Mesothelial cell of epicardium (in vitro differentiated cells): ENCODE measurements at regions not wholly inside any gene's neighbourhood (a gene's known extent, or its start where the extent isn't known, plus 50 kb on each side); places are given as distances from the start of the nearest gene placed in this dataset.

Experiments
- DNase-seq, 2 experiments: peaks; one replicate each; pipeline ENCODE4 v3.0.0; 2021; ENCODE audit warnings: low spot score in 2 of 2; ENCODE audit not compliant: unreplicated experiment in 2 of 2
- H3K27ac Mint-ChIP-seq: 2 replicates; pipeline ENCODE4 v1.8.0; 2021; ENCODE audit warnings: mixed read lengths
- H3K27me3 Mint-ChIP-seq: 2 replicates; pipeline ENCODE4 v1.8.0; 2021; ENCODE audit warnings: low read depth, mixed read lengths
- H3K36me3 Mint-ChIP-seq: 2 replicates; pipeline ENCODE4 v1.8.0; 2021; ENCODE audit warnings: mixed read lengths
- H3K4me1 Mint-ChIP-seq: 2 replicates; pipeline ENCODE4 v1.8.0; 2021; ENCODE audit warnings: mixed read lengths
- H3K4me3 Mint-ChIP-seq: 2 replicates; pipeline ENCODE4 v1.8.0; 2021; ENCODE audit warnings: mild to moderate bottlenecking, moderate library complexity, mixed read lengths
- H3K9me3 Mint-ChIP-seq: 2 replicates; pipeline ENCODE4 v1.8.0; 2021; ENCODE audit warnings: mixed read lengths
- CTCF ChIP-seq: fragments of 200-600 bp; sonication (generic); IDR thresholded peaks from one replicate; pipeline ENCODE4 v1.5.0; 2021; ENCODE audit warnings: antibody characterized with exemption; ENCODE audit not compliant: unreplicated experiment

- H3K27me3 Mint-ChIP-seq, result no peaks in the 10 kb centered on the region
- no peak overlapping the region for H3K4me3 Mint-ChIP-seq
- peaks cover 5% of the 10 kb centered on the region for H3K9me3 Mint-ChIP-seq
- no peak for TF ChIP-seq CTCF
- peaks cover 24% of the 10 kb centered on the region for H3K4me1 Mint-ChIP-seq
- H3K36me3 Mint-ChIP-seq, result no peaks in the 10 kb centered on the region
- H3K27ac Mint-ChIP-seq, result no peak overlapping the region
- DNase-seq, result no peak
These were observed 59.1 kb upstream of the COL1A2 start for GRCh38 chr7:94335586-94335985.

DNA sequence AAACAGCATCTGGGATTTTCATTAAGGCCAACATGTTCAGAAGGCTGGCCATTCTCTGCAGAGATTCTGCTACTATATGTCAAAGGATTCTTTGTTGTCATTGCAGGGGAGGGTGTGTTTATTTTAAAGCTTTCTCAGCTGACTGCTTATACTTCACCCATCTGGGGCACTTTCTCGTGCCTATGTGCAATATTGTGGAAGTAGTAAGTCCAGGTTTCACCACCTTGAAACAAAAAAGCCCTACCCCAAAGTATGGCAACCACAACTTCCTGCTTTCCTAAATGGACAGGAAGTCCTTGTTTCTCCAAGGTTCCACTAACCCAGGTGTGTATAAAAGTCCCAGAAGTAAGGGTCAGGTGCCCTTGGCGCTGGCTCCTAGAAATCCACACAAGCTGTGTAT lies 58.7 kb upstream of the COL1A2 start:
- Mint-ChIP-seq H3K4me3 (no peak overlapping the region), H3K27ac (no peak overlapping the region), H3K36me3 (no peaks in the 10 kb centered on the region), H3K9me3 (peaks cover 5% of the 10 kb centered on the region), H3K4me1 (peaks cover 24% of the 10 kb centered on the region), H3K27me3 (no peaks in the 10 kb centered on the region)
- TF ChIP-seq CTCF, result no peak
- no peak for DNase-seq

GRCh38 chr7:94338921-94339371 lies 55.7 kb upstream of the COL1A2 start:
- Mint-ChIP-seq H3K36me3 (no peaks in the 10 kb centered on the region), H3K9me3 (peaks cover 5% of the 10 kb centered on the region), H3K4me3 (no peak overlapping the region), H3K27me3 (no peaks in the 10 kb centered on the region), H3K4me1 (peaks cover 23% of the 10 kb centered on the region), H3K27ac (no peak overlapping the region)
- TF ChIP-seq CTCF, result no peak
- no peak for DNase-seq

DNA sequence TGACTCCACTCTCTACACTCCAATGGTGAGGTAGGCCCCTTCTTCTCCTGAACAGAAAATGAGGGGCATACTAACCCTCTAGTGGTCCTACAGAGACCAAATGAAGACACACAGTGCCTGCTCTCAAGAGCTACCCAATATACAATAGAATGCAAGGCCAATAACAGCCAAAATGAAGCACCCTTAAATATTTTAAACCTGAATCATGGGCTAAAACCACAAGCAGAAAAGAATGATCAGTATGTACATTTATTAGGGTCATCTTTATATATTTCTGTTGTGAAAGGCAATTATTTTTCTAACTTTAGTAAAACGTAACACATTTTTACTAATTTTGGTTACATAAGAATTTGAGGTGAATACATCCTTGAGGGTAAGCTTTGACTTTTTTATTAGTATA lies 49.9 kb upstream of the COL1A2 start:
- no peak for DNase-seq
- H3K27ac Mint-ChIP-seq, result peak overlapping the region; percentile 75
- no peaks in the 10 kb centered on the region for H3K9me3 Mint-ChIP-seq
- no peaks in the 10 kb centered on the region for H3K36me3 Mint-ChIP-seq
- no peak for TF ChIP-seq CTCF
- no peak overlapping the region for H3K4me3 Mint-ChIP-seq
- H3K4me1 Mint-ChIP-seq, result peaks cover 42% of the 10 kb centered on the region
- no peaks in the 10 kb centered on the region for H3K27me3 Mint-ChIP-seq
